MCF 10A (cell line): ENCODE measurements at regions not wholly inside any gene's neighbourhood (a gene's known extent, or its start where the extent isn't known, plus 50 kb on each side); places are given as distances from the start of the nearest gene placed in this dataset.
A peak's percentile ranks its signal among the peaks of the same experiment; 100 is the strongest.

Experiments used
- BruUV-seq: library from RNA; stranded (reverse); fragments of 400-500 nt; replicated peaks from 2 replicates; lab custom pipeline; 2021; lab: Mats Ljungman, UMichigan
- CTCF ChIA-PET: fragments of 300-600 bp; sonication (Branson Sonifier 250); formaldehyde crosslinking; extraction: SDS; loops from one replicate; lab custom pipeline; 2021; ENCODE audit warnings: antibody characterized with exemption, inconsistent platforms; lab: Yijun Ruan, JAX
- POLR2A ChIA-PET: fragments of 300-600, 350-650 bp; sonication (Branson Sonifier 250); formaldehyde crosslinking; extraction: SDS; loops from one replicate; lab custom pipeline; 2020; ENCODE audit warnings: antibody characterized with exemption, inconsistent platforms; lab: Yijun Ruan, JAX
- DNase-seq: peaks from one replicate; pipeline ENCODE4 v3.0.0-alpha.2; 2018; ENCODE audit not compliant: unreplicated experiment
- H3K27ac Mint-ChIP-seq: one replicate; pipeline ENCODE4 v1.8.0; 2022; ENCODE audit warnings: mild to moderate bottlenecking, low read depth, mixed read lengths; ENCODE audit not compliant: unreplicated experiment
- H3K27me3 Mint-ChIP-seq: one replicate; pipeline ENCODE4 v1.8.0; 2022; ENCODE audit warnings: mixed read lengths; ENCODE audit not compliant: insufficient read depth, unreplicated experiment
- H3K36me3 Mint-ChIP-seq: one replicate; pipeline ENCODE4 v1.8.0; 2022; ENCODE audit warnings: mild to moderate bottlenecking, moderate library complexity, mixed read lengths; ENCODE audit not compliant: insufficient read depth, unreplicated experiment
- H3K4me1 Mint-ChIP-seq: one replicate; pipeline ENCODE4 v1.8.0; 2022; ENCODE audit warnings: mixed read lengths; ENCODE audit not compliant: insufficient read depth, unreplicated experiment
- H3K4me3 Mint-ChIP-seq: one replicate; pipeline ENCODE4 v1.8.0; 2022; ENCODE audit warnings: mild to moderate bottlenecking, moderate library complexity, mixed read lengths; ENCODE audit not compliant: unreplicated experiment
- H3K9me3 Mint-ChIP-seq: one replicate; pipeline ENCODE4 v1.8.0; 2022; ENCODE audit warnings: mixed read lengths; ENCODE audit not compliant: unreplicated experiment
- CTCF ChIP-seq: fragments of 200-600 bp; IDR thresholded peaks from one replicate; pipeline ENCODE4 v1.8.0; 2022; ENCODE audit warnings: antibody characterized with exemption, mild to moderate bottlenecking; ENCODE audit not compliant: unreplicated experiment
- intact Hi-C: fragments of 100-400 bp; cut with micrococcal nuclease; formaldehyde crosslinking; loops from 2 replicates; pipeline ENCODE4 v1.14.1; 2022

- Mint-ChIP-seq H3K27me3 (no peaks in the 10 kb centered on the region), H3K9me3 (no peaks in the 10 kb centered on the region), H3K4me3 (peak overlapping the region; percentile 44), H3K27ac (peak overlapping the region; percentile 35), H3K4me1 (peaks cover 6% of the 10 kb centered on the region), H3K36me3 (no peaks in the 10 kb centered on the region)
- BruUV-seq = no TSS peak
- CTCF ChIA-PET = interaction anchor here (0.6 to 4.6 kb wide), 5 partner anchors 14 to 63 kb away, joined by 3 to 32 read pairs (median 3); no protein-coding TSS in a partner anchor
- POLR2A ChIA-PET = interaction anchor here (0.7 to 1.7 kb wide), 4 partner anchors 16 to 43 kb away, joined by 3 to 5 read pairs (median 4); no protein-coding TSS in a partner anchor
- intact Hi-C loops = no loop called here
- DNase-seq = peak; percentile 60
- no peak for TF ChIP-seq CTCF
These were observed 67.2 kb upstream of the POLG start for GRCh38 chr15:89401631-89402517.

GRCh38 chr15:89400782-89401545 lies 66.3 kb upstream of the POLG start:
- ChIA-PET CTCF (interaction anchor here (0.6 to 4.6 kb wide), 7 partner anchors 15 to 121 kb away, joined by 3 to 32 read pairs (median 3); no protein-coding TSS in a partner anchor), POLR2A (interaction anchor here (0.7 to 1.7 kb wide), 4 partner anchors 15 to 42 kb away, joined by 3 to 5 read pairs (median 4); no protein-coding TSS in a partner anchor)
- no TSS peak for BruUV-seq
- no peak for DNase-seq
- intact Hi-C loops = no loop called here
- no peak overlapping the region for H3K4me3 Mint-ChIP-seq
- peak overlapping the region; percentile 35 for H3K27ac Mint-ChIP-seq
- H3K36me3 Mint-ChIP-seq = no peaks in the 10 kb centered on the region
- no peaks in the 10 kb centered on the region for H3K27me3 Mint-ChIP-seq
- no peak for TF ChIP-seq CTCF
- peaks cover 13% of the 10 kb centered on the region for H3K4me1 Mint-ChIP-seq
- no peaks in the 10 kb centered on the region for H3K9me3 Mint-ChIP-seq

- Mint-ChIP-seq H3K27ac (no peak overlapping the region), H3K27me3 (no peaks in the 10 kb centered on the region), H3K4me3 (no peak overlapping the region), H3K4me1 (peaks cover 20% of the 10 kb centered on the region), H3K9me3 (no peaks in the 10 kb centered on the region), H3K36me3 (no peaks in the 10 kb centered on the region)
- ChIA-PET CTCF (interaction anchor here (0.6 to 1.5 kb wide), 5 partner anchors 15 to 381 kb away, joined by 3 to 5 read pairs (median 3); no protein-coding TSS in a partner anchor), POLR2A (interaction anchor here (1.5 kb wide), 1 partner anchor 16 kb away, joined by 5 read pairs; no protein-coding TSS in a partner anchor)
- no peak for TF ChIP-seq CTCF
- intact Hi-C loops = no loop called here
- DNase-seq = no peak
- no TSS peak for BruUV-seq
These were observed 65.6 kb upstream of the POLG start for GRCh38 chr15:89400116-89400781.
